ENCODE measurements at regions not wholly inside any gene's neighbourhood (a gene's known extent, or its start where the extent isn't known, plus 50 kb on each side); places are given as distances from the start of the nearest gene placed in this dataset.

GRCh38 chr7:66413379-66414114, 208.4 kb downstream of the TPST1 start:
- TF ChIP-seq GATA2 (IDR thresholded peaks at IDR 0.05; ENCODE audit: insufficient read depth, insufficient read length, low read depth, low read length) (no peak), POLR2AphosphoS5 (IDR thresholded peaks at IDR 0.05; ENCODE audit: insufficient read depth, low read depth, low read length) (peak; percentile 20), MYC (IDR thresholded peaks at IDR 0.05; ENCODE audit: low read depth, low read length) (no peak), MAX (IDR thresholded peaks at IDR 0.05; ENCODE audit: insufficient read depth, insufficient read length) (no peak), POLR2A (IDR thresholded peaks at IDR 0.05; ENCODE audit: low read depth, low read length) (no peak), FOS (IDR thresholded peaks at IDR 0.05; ENCODE audit: borderline replicate concordance, insufficient read depth, low read length) (no peak), EZH2 (IDR thresholded peaks at IDR 0.05; ENCODE audit: borderline replicate concordance, low read depth, low read length, severe bottlenecking) (no peak)
- TF ChIP-seq, protein P1, sequence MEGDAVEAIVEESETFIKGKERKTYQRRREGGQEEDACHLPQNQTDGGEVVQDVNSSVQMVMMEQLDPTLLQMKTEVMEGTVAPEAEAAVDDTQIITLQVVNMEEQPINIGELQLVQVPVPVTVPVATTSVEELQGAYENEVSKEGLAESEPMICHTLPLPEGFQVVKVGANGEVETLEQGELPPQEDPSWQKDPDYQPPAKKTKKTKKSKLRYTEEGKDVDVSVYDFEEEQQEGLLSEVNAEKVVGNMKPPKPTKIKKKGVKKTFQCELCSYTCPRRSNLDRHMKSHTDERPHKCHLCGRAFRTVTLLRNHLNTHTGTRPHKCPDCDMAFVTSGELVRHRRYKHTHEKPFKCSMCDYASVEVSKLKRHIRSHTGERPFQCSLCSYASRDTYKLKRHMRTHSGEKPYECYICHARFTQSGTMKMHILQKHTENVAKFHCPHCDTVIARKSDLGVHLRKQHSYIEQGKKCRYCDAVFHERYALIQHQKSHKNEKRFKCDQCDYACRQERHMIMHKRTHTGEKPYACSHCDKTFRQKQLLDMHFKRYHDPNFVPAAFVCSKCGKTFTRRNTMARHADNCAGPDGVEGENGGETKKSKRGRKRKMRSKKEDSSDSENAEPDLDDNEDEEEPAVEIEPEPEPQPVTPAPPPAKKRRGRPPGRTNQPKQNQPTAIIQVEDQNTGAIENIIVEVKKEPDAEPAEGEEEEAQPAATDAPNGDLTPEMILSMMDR (IDR thresholded peaks at IDR 0.05; ENCODE audit: extremely low read depth in 1 of 2, insufficient read depth in 1 of 2, low read depth in 1 of 2, low read length in 2 of 2) = peak; percentile 52 to 65
- ChIA-PET POLR2A (interaction anchor here (1.0 to 1.3 kb wide), 2 partner anchors 13 to 80 kb away, joined by 3 to 4 read pairs; no protein-coding TSS in a partner anchor), CTCF (interaction anchor here (0.7 to 1.9 kb wide), 17 partner anchors 12 to 383 kb away, joined by 3 to 16 read pairs (median 3); partner anchors contain the start of genes CRCP and TPST1)
- Histone ChIP-seq H3K4me1 (ENCODE audit: control insufficient read depth, extremely low read depth, insufficient read depth, low read length) (peaks cover 7% of the 10 kb centered on the region), H3K9me1 (replicated peaks; ENCODE audit: control insufficient read depth, extremely low read depth, insufficient read depth, low read length) (no peaks in the 10 kb centered on the region), H3K36me3 (ENCODE audit: control insufficient read depth in 2 of 2, extremely low read depth in 1 of 2, insufficient read depth in 2 of 2, low read length in 2 of 2) (no peaks in the 10 kb centered on the region), H4K20me1 (replicated peaks; ENCODE audit: control insufficient read depth, extremely low read depth, insufficient read depth, low read length) (no peaks in the 10 kb centered on the region), H3K9me3 (replicated peaks; ENCODE audit: control insufficient read depth, insufficient read depth, low read length) (no peaks in the 10 kb centered on the region), H3K9ac (replicated peaks; ENCODE audit: extremely low read depth, insufficient read depth, low read length) (peak overlapping the region; percentile 29), H3K4me2 (ENCODE audit: insufficient read depth, low read length) (peak overlapping the region; percentile 65), H3K4me3 (replicated peaks in 1 of 3; ENCODE audit: insufficient read depth in 1 of 3, low read depth in 1 of 3, low read length in 3 of 3) (peak overlapping the region in 2 of 3 experiments; percentile 33 to 47), H3K27me3 (ENCODE audit: control insufficient read depth in 2 of 2, insufficient read depth in 2 of 2, low read length in 2 of 2) (no peaks in the 10 kb centered on the region), H3K79me2 (ENCODE audit: control insufficient read depth, insufficient read depth, low read length) (no peaks in the 10 kb centered on the region), H3K27ac (ENCODE audit: insufficient read depth, low read depth, low read length) (peak overlapping the region; percentile 29), H2AFZ (ENCODE audit: low read depth, low read length) (peak overlapping the region; percentile 84)
- DNase-seq (ENCODE audit: low read depth, low spot score) = peak; percentile 87
- intact Hi-C loops (cut with micrococcal nuclease) = loop anchor here (1.0 to 2.0 kb wide), 2 partner anchors 80 to 209 kb away; partner anchors contain the start of gene TPST1
- no TSS peak for BruUV-seq (replicated peaks)
- dilution Hi-C loops (cut with MboI; ENCODE audit: extremely low pct_ligation_motif_present, low sequenced_read_pairs) = no loop called here
- peak; percentile 94 for FAIRE-seq
